OCI-LY3 (cell line): ENCODE measurements at regions not wholly inside any gene's neighbourhood (a gene's known extent, or its start where the extent isn't known, plus 50 kb on each side); places are given as distances from the start of the nearest gene placed in this dataset.

Experiments used
- H2AFZ ChIP-seq: fragments of 200-600, 300-600 bp; shearing (Covaris generic); 2 replicates; pipeline ENCODE4 v1.6.0; 2014; ENCODE audit warnings: antibody characterized with exemption, low read depth, low read length
- H3K27ac ChIP-seq: fragments of 200-600, 300-600 bp; sonication (generic); 2 replicates; pipeline ENCODE4 v1.5.1; 2014; ENCODE audit warnings: mild to moderate bottlenecking, low read length, moderate library complexity, mixed read lengths
- H3K27me3 ChIP-seq: fragments of 200-600, 300-600 bp; sonication (generic); 2 replicates; pipeline ENCODE4 v1.6.1; 2014; ENCODE audit warnings: low read depth, low read length, mixed read lengths
- H3K36me3 ChIP-seq: fragments of 200-600, 300-600 bp; sonication (generic); replicated peaks from 2 replicates; pipeline ENCODE3; 2014; ENCODE audit warnings: low read depth, low read length, mixed read lengths
- H3K4me1 ChIP-seq: fragments of 300-600, 200-600 bp; sonication (generic); 2 replicates; pipeline ENCODE4 v1.6.1; 2014; ENCODE audit warnings: low read length, mixed read lengths
- H3K4me2 ChIP-seq: fragments of 200-600, 300-600 bp; sonication (generic); 2 replicates; pipeline ENCODE4 v1.6.1; 2014; ENCODE audit warnings: low read length, mixed read lengths
- H3K4me3 ChIP-seq: fragments of 300-600, 200-600 bp; sonication (generic); 2 replicates; pipeline ENCODE4 v1.5.1; 2014; ENCODE audit warnings: antibody characterized with exemption, mild to moderate bottlenecking, low read length, moderate library complexity
- H3K79me2 ChIP-seq: fragments of 300-600, 200-600 bp; shearing (Covaris generic); 2 replicates; pipeline ENCODE4 v1.6.1; 2014; ENCODE audit warnings: mild to moderate bottlenecking, low read length, mixed read lengths
- H3K9ac ChIP-seq: fragments of 300-600, 200-600 bp; shearing (Covaris generic); 2 replicates; pipeline ENCODE4 v1.6.0; 2014; ENCODE audit warnings: mild to moderate bottlenecking, low read length, moderate library complexity
- H3K9me3 ChIP-seq: fragments of 200-600, 300-600 bp; shearing (Covaris generic); 2 replicates; pipeline ENCODE4 v1.6.1; 2014; ENCODE audit warnings: low read length, mixed read lengths; ENCODE audit not compliant: insufficient read depth
- H4K20me1 ChIP-seq: fragments of 200-600, 300-600 bp; sonication (generic); 2 replicates; pipeline ENCODE4 v1.6.1; 2016; ENCODE audit warnings: low read length, mixed read lengths; ENCODE audit not compliant: insufficient read depth
- CTCF ChIP-seq: fragments of 200-600, 300-600 bp; sonication (generic); IDR thresholded peaks from 2 replicates; pipeline ENCODE4 v1.5.1; 2014; ENCODE audit warnings: antibody characterized with exemption, low read length, low read depth
- EZH2phosphoT487 ChIP-seq: fragments of 200-600 bp; shearing (Covaris generic); IDR thresholded peaks from 2 replicates; pipeline ENCODE4 v1.6.1; 2018; ENCODE audit warnings: antibody characterized with exemption, mixed run types, low read depth

GRCh38 chr10:91054325-91054724 is 133.4 kb upstream of the ANKRD1 start:
- H3K36me3 ChIP-seq: no peaks in the 10 kb centered on the region
- no peaks in the 10 kb centered on the region for H4K20me1 ChIP-seq
- H3K9me3 ChIP-seq: no peaks in the 10 kb centered on the region
- no peak overlapping the region for H3K27ac ChIP-seq
- no peak overlapping the region for H3K4me3 ChIP-seq
- peaks cover under 1% of the 10 kb centered on the region; the same call in 1 of the 2 replicates for H3K4me1 ChIP-seq
- H3K4me2 ChIP-seq: no peak overlapping the region
- H2AFZ ChIP-seq: no peak overlapping the region
- no peaks in the 10 kb centered on the region for H3K27me3 ChIP-seq
- H3K79me2 ChIP-seq: no peaks in the 10 kb centered on the region
- H3K9ac ChIP-seq: no peak overlapping the region
- TF ChIP-seq EZH2phosphoT487 (no peak), CTCF (no peak)

- H3K4me2 ChIP-seq: no peak overlapping the region
- TF ChIP-seq CTCF: no peak
Observed at GRCh38 chr10:91061187-91061586, 140.3 kb upstream of the ANKRD1 start.

GRCh38 chr10:91061608-91062007 is 140.7 kb upstream of the ANKRD1 start:
- H3K9me3 ChIP-seq: no peaks in the 10 kb centered on the region
- no peak overlapping the region for H3K27ac ChIP-seq
- H3K4me3 ChIP-seq: no peak overlapping the region
- no peak overlapping the region for H3K4me2 ChIP-seq
- H4K20me1 ChIP-seq: no peaks in the 10 kb centered on the region
- H3K9ac ChIP-seq: no peak overlapping the region
- H3K36me3 ChIP-seq: no peaks in the 10 kb centered on the region
- H3K79me2 ChIP-seq: no peaks in the 10 kb centered on the region
- H3K27me3 ChIP-seq: no peaks in the 10 kb centered on the region
- no peaks in the 10 kb centered on the region for H3K4me1 ChIP-seq
- H2AFZ ChIP-seq: no peak overlapping the region; the same call in 1 of the 2 replicates
- TF ChIP-seq CTCF: no peak

More at GRCh38 chr10:91061187-91061586, 140.3 kb upstream of the ANKRD1 start:
- Histone ChIP-seq H3K27me3 (no peaks in the 10 kb centered on the region), H2AFZ (no peak overlapping the region; the same call in 1 of the 2 replicates), H3K27ac (no peak overlapping the region), H3K4me3 (no peak overlapping the region), H3K9ac (no peak overlapping the region), H3K79me2 (no peaks in the 10 kb centered on the region), H4K20me1 (no peaks in the 10 kb centered on the region), H3K36me3 (no peaks in the 10 kb centered on the region), H3K9me3 (no peaks in the 10 kb centered on the region), H3K4me1 (no peaks in the 10 kb centered on the region)

- Histone ChIP-seq H3K27ac (no peak overlapping the region), H3K9ac (no peak overlapping the region), H3K4me3 (no peak overlapping the region), H3K27me3 (no peaks in the 10 kb centered on the region), H4K20me1 (no peaks in the 10 kb centered on the region), H3K9me3 (no peaks in the 10 kb centered on the region), H2AFZ (no peak overlapping the region; the same call in 1 of the 2 replicates), H3K79me2 (no peaks in the 10 kb centered on the region), H3K4me2 (no peak overlapping the region), H3K36me3 (no peaks in the 10 kb centered on the region), H3K4me1 (no peaks in the 10 kb centered on the region)
- TF ChIP-seq CTCF (no peak), EZH2phosphoT487 (no peak)
Observed at GRCh38 chr10:91062091-91062490, 141.2 kb upstream of the ANKRD1 start.
